Coronary artery (tissue), 2 donors: ENCODE measurements at regions not wholly inside any gene's neighbourhood (a gene's known extent, or its start where the extent isn't known, plus 50 kb on each side); places are given as distances from the start of the nearest gene placed in this dataset.

Experiments used
- DNase-seq: peaks from one replicate; pipeline ENCODE4 v3.0.0-alpha.2; 2017; ENCODE audit warnings: low spot score
- H3K27ac ChIP-seq, 2 donors: fragments of 200-600 bp; sonication (generic); one replicate each; pipeline ENCODE4 v1.5.1; 2016 to 2019
- H3K4me3 ChIP-seq: fragments of 200-600 bp; sonication (generic); 2 replicates; pipeline ENCODE4 v1.5.1; 2016; ENCODE audit warnings: mild to moderate bottlenecking, moderate library complexity
- TF ChIP-seq, protein P1 (sequence below): fragments of 200-600 bp; sonication (generic); IDR thresholded peaks from one replicate; pipeline ENCODE4 v1.5.1; 2019; ENCODE audit warnings: antibody characterized with exemption

DNA sequence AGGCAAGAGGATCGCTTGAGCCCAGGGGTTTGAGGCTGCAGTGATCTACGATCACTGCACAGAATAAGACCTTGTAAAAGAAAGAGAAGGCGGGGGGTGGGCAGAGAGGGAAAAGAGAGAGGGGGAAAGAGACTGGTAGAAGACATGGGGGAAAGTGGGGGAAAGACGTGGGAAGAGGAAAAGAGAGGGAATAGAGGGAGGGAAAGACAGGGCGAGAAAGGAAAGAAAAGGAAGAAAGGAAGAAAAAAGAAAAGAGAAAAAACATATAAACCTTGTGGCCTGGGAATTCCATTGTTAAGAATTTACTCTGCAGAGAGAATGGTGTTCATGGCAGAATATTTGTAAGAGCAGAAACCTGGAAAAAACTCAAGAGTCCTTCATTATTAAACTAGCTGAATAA is 120.4 kb downstream of the RMI2 start:
- no peak overlapping the region for H3K27ac ChIP-seq
- TF ChIP-seq, protein P1, sequence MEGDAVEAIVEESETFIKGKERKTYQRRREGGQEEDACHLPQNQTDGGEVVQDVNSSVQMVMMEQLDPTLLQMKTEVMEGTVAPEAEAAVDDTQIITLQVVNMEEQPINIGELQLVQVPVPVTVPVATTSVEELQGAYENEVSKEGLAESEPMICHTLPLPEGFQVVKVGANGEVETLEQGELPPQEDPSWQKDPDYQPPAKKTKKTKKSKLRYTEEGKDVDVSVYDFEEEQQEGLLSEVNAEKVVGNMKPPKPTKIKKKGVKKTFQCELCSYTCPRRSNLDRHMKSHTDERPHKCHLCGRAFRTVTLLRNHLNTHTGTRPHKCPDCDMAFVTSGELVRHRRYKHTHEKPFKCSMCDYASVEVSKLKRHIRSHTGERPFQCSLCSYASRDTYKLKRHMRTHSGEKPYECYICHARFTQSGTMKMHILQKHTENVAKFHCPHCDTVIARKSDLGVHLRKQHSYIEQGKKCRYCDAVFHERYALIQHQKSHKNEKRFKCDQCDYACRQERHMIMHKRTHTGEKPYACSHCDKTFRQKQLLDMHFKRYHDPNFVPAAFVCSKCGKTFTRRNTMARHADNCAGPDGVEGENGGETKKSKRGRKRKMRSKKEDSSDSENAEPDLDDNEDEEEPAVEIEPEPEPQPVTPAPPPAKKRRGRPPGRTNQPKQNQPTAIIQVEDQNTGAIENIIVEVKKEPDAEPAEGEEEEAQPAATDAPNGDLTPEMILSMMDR, result no peak
- no peak for DNase-seq

DNA sequence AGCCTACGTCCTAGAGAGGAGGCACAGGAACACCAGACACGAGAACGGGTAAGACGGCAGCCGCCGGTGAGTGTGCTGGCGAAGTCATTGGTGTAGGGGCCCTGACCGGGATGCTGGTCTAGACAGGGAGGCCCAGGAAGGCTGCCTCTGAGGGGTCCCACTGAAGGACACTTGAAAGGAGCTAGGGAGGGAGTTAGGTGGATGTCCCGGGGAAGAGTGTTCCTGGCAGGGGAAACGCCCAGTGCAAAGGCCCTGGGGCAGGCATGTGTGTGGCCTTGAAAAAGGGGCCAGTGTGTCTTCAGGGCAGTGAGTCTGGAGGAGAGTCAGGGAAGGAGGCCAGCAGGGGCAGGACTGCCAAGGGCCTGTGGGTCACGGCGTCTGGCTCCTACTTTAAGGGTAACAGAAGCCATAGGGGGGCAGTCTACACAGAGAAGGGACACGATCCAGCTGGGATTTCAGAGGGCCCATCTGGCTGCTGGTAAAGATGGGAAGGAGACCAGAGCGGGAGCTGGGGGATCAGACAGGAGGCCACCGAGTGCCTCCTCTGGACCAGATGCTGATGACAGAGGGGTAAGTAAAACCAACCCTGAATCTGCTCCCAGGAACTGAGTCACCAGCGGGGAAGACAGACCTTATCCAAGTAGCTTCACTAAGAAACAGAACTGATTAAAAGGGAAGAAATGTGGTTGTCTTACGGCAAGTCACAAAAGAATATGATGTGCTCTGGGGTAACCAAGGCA is 115.9 kb downstream of the LITAF start:
- DNase-seq, result no peak
- TF ChIP-seq, protein P1, result no peak
- Histone ChIP-seq H3K4me3 (no peak overlapping the region), H3K27ac (no peak overlapping the region)

More for the DNA sequence above, 120.4 kb downstream of the RMI2 start:
- no peak overlapping the region for H3K4me3 ChIP-seq

DNA sequence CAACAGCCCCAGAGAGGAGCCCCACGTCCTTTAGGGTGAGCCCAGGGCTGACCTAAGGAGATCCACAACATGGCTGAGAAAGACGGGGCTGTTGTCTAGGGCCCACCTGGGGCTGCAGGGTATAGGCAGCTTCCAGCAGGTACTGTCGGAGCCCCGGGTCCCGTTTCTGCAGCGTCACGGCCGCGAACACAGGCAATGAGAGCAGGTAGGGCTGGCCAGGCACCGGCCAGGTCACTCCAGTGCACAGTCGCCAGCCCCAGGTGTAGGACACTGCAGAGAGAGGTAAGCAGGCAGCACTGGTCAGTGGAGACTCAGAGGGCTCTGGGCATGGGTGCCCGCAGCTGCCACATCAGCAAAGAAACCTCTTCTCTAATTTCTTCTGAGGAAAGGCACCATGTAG is 115.2 kb downstream of the LITAF start:
- DNase-seq, result no peak
- Histone ChIP-seq H3K4me3 (no peak overlapping the region), H3K27ac (no peak overlapping the region)
- TF ChIP-seq, protein P1, result no peak

DNA sequence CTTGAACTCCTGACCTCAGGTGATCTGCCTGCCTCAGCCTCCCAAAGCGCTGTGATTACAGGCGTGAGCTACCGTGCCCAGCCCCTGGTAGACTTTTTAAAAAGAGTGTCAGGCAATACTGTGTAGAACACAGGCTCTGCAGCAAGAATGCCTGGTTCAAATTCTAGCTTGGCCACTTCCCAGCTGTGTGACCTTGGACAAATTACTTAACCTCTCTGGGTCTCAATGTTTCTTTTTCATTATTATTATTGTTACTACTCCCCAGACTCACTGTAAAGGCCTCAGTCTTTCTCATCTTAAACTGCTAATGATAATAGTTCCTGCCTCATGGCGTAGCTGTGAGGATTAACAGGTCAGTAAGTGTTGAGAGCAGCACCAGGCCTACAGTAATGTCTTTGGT is 114.3 kb downstream of the LITAF start:
- Histone ChIP-seq H3K4me3 (no peak overlapping the region), H3K27ac (no peak overlapping the region)
- TF ChIP-seq, protein P1, result no peak
- no peak for DNase-seq

DNA sequence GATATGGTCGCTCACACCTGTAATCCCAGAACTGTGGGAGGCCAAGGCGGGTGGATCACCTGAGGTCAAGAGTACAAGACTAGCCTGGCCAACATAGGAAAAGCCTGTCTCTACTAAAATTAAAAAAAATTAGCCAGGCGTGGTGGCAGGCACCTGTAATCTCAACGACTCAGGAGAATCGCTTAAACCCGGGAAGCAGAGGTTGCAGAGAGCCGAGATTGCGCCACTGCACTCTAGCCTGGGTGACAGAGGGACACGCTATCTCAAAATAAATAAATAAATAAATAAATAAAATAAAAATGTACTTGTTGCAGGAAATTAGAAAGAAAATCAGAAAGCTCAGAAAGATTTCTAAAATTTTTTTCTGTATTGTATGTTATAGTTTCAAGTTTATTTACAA is 113.9 kb downstream of the LITAF start:
- H3K4me3 ChIP-seq, result no peak overlapping the region
- DNase-seq, result no peak
- TF ChIP-seq, protein P1, result no peak
- no peak overlapping the region for H3K27ac ChIP-seq

DNA sequence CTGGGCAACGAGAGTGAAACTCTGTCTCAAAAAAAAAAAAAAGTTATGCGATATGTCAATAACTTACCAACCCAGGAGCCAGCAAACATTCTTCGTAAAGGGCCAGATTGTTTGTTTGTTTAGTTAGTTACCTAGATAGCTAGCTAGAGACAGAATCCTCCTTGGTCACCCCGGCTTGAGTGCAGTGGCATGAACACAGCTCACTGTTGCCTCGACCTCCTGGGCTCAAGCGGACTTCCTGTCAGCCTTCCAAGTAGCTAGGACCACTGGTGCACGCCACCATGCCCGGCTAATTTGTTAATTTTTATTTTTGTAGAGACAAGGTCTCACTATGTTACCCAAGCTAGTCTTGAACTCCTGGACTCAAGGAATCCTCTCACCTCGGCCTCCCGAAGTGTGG is 113.0 kb downstream of the LITAF start:
- TF ChIP-seq, protein P1, result no peak
- DNase-seq, result no peak
- H3K27ac ChIP-seq, result no peak overlapping the region
- H3K4me3 ChIP-seq, result no peak overlapping the region

DNA sequence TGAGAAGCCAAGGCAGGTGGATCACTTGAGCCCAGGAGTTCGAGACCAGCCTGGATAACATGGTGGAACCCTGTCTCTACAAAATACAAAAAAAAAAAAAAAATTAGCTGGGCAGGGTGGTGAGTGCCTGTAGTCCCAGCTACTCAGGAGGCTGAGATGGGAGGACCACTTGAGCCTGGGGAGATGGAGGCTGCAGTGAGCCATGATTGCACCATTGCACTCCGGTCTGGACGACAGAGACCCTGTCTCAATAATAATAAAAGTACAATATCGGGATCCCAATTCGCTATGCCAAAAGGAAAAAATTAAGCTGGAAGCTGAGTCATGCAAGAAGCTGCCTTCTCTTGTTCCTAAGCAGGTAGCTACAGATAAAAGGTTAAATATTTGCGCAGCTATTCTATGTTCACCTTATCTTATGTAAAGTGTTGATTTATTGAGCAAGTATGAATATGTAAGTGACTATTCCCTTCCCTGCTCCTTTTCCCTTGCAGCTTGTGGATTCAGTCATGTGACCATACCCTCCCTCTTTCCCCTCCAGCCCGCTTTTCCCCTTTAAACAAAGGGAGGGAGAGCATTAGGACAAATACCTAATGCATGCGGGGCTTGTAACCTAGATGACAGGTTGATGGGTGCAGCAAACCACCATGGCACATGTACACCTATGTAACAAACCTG is 112.0 kb downstream of the LITAF start:
- TF ChIP-seq, protein P1, result no peak
- no peak for DNase-seq
- H3K27ac ChIP-seq, result no peak overlapping the region
- H3K4me3 ChIP-seq, result no peak overlapping the region
